HG02938 (cell line): ENCODE measurements at regions not wholly inside any gene's neighbourhood (a gene's known extent, or its start where the extent isn't known, plus 50 kb on each side); places are given as distances from the start of the nearest gene placed in this dataset.

Source experiments
- ATAC-seq: cut with Tn5 transposase; IDR thresholded peaks from one replicate; pipeline ENCODE4 v1.9.1; 2021; ENCODE audit warnings: mild to moderate bottlenecking, moderate library complexity; ENCODE audit not compliant: unreplicated experiment

DNA sequence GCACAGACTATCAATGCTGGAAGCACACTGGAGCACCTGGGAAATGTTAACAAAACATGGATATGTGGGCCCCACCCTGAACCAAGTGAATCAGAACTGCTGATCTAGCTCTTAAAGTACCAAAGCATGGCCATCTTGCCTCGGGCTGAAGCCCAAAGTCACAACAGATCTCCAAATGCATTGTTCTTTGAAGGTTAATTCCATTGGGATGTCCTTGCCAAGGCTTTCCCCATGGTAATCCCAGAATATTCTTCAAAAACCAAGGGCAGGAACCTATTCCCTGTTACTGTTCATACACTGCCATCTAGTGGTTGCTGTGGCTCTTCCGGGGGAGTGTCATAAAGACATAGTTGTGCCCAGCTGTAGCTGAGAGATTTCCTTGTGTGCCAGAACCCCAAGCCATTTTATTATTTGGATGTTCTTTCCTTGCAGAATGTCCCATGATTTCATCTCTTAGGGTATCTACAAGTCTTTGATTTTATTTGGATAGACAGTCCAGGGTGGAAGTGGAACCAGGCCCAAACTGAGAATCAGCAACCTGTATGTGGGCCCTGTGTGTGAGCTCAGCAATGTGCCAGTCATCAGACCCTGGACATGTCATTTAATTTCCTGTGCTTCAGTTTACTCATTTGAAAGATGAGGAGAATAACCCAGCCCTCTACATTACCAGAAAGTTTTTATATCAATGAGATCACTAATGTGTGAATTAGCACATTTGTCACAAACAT lies 290.0 kb downstream of the ACTL7B start:
- ATAC-seq, result peak; percentile 75

DNA sequence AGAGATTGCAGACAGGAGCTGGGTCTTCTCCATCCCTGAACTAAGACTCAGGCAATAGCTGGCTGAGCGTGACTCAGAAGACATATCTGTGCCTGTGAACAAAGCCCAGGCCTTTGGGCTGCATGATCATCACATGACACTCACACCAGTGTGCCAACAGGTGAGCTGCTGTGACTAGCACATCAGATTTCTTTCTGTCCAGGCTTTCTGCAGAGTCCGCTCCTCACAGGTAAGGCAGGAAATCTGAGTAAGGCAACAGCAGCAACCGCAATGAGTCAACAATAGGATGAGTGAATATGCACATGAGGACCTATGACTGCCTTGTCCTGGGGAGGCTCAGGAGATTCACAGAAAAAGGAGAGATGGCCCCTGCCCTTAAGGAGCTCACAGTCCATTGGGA lies 293.6 kb downstream of the ACTL7B start:
- ATAC-seq, result no peak

DNA sequence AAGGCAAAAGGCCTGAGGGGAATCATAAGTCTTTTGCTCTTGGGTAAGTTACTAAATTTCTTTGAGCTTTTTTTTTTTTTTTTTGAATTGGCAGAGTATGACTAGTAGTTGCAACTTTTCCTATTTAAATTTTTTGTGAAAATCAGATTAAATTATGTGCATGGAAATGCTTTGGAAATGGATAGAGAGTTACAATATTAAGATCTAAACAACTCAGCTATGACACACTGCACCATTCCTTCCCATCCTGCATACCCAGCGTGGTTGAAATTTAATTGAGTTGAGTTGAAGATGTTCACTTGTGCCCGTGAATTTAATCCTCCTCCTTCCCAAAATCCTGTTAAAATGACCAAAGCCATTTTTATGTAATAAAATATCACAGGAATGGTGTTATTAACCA lies 296.4 kb downstream of the ACTL7B start:
- ATAC-seq, result no peak

DNA sequence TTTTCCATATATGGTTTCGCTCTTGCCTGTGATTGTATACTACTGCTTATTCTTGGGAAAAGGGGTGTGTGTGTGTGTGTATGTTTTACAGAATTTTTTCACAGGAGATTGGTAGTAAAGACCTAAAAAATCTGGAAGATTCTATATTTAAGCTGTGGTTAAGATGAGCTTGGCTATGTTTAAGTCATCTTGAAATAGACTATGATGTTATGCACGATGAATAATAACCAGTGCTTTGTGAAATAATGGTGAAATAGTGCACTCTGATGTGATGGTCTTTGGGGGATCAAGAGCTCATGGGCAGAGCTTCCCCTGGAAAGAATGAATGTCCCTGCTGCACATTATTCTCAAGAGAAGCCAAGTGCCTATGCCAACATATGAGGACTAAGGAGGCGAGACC lies 301.0 kb downstream of the ACTL7B start:
- no peak for ATAC-seq

DNA sequence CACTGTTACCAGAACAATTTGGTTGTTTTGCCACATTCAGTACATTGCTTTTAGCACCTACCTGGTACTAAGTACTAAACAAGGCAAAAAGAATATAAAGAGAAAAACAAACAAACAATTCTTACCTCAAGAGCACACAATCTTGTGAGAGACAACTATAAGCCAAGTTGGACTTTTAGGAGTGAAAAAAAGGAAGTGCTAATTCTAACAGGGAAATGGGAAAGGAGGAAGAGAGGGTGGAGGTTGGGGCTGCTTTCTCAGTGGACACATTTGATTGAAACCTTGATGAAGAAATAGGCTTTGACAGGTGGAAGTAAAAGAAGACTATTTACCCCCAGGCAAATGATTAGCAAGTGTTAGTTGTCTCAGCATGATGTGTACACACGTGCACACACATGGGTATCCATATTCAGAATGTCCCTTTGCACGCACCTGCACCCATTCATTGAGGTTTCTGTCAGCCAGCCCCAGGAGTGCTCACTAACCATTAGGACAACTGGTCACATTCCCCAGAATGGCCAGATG lies 302.6 kb downstream of the ACTL7B start:
- ATAC-seq, result no peak

DNA sequence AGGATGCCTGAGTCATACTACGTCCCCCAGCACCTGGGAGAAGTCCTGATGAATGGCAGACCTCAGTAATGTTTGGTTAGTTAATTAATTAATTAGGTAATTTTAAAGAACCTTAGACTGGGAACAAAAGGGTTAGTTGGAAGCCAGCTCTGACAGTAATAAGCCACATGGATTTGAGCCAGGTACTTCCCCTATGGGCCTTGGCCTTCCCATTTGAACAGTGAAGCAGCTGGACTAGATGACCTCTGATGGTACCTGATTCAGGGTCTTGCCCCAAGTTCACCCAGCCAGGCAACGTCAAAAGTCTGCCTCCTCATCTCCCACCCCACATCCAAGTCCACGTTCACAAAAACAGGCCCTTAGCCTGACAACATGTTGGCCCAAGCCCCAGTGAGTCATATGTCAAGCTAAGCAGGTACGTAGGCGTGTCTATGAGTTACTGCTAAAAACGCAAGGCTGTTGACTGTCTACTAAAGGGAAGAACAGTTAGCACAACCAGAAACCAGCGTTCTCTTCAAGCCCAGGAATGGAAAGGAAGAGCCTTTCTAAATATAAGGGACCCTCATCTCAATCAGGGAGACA lies 303.2 kb downstream of the ACTL7B start:
- no peak for ATAC-seq

DNA sequence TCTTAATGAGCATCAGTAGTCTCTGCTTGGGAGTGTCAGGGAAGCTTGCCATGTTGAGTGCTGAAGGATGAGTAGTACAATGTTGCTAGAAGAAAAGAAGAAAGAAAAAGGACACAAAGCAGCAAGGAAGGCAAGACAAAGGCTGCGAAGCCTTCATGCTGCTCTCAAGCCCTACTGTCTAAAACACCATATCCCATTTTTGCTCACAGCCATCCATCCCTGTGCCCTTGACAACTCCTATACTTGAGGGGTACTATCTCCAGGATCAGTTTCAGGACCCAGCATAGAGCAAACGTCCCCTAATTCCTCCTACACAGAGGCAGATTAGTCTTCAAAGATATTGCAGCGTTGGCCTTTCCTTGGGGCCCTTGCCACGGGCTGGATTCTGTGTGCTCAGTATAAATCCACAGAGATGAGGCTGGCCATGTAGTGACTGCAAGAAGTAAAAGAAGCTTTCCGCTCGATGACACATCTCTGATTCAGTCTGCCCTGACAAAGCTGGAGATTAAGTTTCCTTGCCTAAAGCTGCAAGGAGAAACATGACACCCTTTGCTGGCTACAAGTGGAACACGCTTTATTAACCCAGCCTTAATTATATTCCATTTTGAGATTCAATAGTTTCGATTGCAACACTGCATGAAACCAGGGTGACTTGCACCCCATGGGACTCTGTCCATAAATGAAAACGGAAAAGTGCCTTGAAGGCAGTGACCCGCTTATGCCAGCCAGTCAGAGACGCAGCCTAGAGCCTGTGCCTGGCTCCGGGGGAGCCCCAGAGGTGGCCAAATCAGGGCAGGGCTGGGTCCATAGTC lies 304.6 kb downstream of the ACTL7B start:
- no peak for ATAC-seq

DNA sequence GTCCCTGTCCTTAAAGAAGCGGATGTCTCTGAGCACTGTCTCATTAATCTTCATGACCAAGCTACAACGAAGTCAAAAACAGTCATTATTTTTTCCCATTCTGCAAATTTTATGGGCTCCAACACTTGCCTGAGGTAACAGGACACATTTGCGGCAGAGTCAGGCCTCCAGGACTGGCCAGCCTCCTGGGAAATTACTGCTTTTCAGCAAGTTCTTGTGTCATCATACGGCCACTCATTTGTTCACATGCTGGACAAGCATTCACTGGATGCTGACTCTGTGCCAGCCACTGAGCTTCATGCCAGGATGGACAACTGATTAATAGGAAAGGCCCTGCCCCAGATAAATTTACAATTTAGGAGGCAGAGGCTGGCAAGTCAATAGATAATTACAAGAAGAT lies 305.7 kb downstream of the ACTL7B start:
- ATAC-seq, result no peak

DNA sequence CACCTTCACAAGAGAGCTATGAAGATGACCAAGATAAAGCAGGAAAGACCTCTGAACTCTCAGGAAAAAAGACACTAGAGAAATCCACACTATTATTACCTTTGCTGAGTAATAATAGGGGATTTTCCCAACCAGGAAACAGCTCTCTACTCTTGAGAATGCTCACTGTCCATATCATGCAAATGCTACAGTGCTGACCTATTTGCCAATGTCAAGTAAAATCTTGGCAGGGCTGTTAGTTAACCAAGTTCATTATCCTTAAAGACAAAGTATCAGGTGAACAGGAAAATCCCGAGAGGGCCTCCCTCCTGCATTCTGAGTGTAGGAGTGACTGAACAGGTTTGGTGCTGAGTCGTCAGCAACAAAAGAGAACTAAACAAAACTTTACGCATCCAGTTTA lies 306.6 kb downstream of the ACTL7B start:
- no peak for ATAC-seq

DNA sequence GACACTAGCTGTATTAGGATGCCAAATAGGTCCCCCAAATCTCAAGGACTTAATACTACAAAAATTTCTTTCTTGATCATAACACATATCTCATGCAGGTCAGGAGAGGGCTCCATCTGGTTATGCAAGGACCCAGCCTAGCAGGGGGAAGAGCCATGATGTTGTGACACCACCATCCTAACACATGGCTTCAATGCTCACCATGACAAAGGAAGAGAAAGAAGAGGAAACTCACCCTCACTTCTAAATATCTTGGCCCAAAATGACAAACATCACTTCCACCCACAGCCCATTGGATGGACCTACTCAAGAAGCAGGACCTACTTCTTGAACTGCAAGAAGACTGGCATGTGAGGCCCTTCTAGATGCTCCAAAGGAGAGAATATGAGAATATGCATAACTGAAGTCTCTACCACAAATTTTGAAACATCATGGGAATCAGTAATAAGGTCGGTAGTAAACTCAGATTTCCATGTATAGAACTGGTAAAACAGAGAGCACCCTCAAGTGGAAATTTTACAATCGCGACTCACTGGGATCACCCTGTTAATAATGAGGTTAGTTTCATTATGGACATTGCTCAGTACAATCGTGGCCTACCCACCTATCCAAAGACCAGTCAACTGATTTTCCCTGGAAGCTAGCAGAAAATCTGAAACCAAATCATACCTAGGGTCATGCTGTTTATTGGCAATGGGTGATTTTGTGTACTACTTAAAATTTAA lies 308.2 kb downstream of the ACTL7B start:
- no peak for ATAC-seq

DNA sequence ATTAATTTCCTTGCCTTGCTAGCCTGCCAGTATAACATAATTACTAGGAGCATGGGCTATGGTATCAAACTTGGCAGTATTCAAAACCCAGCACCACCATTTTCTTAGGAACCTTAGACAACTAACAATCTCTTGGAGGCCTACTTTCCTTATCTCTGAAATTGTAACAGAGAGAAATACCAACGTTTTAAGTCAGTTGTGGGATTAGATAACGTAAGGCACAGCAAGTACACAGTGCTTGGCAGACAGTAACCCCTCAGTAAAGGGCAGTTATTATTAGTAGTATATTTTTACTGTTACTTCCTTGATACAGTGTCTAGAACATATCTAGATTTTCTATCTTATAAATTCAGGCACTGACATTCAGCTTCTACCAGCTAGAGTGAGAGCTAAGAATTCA lies 309.6 kb downstream of the ACTL7B start:
- ATAC-seq, result no peak

DNA sequence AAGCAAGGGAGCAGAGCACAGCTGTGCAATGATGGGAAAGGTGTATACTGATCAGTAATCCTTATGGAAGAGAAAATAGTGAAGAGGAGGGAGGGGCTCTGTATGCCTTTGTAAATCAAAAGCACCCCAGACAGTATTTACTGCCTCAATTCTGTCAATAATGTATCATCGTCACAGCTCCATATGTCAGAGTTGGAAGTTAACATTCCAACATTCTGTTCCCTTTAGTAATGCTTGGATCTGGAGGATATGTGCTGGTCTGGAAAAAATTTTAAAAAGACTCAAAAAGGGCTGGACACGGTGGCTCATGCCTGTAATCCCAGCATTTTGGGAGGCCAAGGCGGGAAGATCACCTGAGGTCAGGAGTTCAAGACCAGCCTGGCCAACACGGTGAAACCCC lies 310.4 kb downstream of the ACTL7B start:
- ATAC-seq, result no peak

DNA sequence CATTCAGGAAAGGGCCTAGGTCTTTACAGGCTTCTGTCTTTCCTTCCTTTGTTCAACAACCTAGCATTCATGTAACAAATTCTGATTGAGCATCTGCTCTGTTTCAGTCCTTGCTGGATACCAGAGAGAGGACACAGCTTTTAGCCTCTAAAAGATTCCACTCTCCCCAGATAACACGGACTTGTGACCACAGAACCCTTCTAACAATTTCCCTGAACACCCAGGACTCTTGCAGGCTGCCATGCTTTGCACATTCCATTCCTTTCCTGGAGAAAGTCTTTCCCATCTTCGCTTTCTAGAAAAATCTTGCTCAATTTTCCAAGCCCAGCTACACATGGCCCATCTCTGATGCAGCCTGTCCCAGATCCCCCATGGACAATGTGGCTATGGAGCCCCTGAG lies 310.9 kb downstream of the ACTL7B start:
- ATAC-seq, result no peak

DNA sequence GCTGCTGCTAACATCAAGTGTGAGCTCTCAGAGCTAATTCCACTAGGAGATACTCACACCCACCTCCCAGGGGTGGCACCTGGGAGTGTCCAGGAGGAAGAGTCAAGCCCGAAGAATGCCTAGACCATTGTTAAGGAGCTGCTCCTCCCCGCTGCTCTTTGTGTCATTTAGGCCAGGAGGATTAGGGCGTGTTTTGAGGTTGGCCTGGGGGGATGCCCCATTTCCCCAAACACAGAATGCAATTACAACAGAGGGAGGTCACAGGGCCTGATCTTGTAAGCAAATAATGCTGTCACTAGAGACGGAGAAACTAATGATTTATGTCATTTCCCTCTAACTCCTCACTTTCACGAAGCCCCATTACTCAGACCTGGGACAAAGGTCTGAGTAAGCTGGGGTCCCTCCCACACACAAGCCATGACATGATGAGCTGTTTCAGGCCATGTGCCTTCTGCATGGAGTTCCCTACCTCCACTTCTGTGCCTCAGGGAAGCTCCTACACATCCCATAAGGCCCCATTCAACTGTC lies 312.5 kb downstream of the ACTL7B start:
- no peak for ATAC-seq

DNA sequence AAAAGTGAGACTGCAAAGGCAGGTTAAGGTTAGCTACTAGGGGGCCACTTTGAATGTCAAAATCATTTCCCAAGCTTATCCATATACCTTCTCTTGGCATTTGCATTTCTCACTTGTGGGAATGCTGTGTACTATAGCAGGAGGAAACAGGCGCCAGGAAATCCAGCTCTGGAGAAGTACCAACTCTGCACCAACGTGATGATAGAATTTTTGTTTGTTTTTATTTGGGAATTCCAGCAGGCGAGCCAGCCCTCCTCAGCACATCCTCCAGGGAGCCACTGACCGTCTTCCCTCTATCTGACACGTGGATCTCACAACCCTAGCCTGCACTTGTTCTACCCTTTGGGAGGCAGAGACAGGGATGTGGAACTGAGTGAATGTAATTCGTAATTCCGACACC lies 318.0 kb downstream of the ACTL7B start:
- no peak for ATAC-seq

DNA sequence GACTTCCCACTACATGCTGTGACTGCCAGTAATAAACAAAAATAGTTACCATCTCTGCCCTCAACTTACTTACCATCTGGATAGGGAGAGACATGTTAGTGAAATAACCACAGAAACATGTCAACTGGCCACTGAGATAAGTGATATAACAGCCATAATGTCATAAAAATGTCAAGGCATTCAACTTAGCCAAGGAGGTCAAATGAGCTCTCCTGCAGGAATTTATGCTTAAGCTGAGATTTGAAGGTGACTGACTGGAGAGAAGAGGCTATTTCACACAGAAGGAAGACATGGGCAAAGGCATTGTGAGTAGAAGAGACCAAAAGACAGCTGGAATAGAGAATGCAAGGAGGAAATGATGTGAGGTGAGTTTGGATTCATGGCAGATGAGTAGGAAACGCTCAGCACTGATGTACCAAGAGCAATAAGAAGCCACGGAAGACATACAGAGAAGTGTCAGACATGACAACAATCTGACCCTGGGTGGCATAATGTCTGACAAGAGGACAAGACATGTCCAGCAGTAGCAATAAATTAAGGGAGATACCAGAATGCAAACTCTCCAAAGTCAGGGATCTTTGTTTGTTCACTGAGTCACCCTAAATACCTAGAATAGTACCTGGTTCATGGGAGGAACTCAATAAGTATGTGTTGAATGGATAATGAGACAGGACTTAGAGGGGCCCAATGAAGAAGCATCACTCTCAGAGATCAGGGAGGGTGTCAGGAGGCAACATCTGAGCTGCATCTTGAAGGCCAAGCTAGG lies 318.8 kb downstream of the ACTL7B start:
- no peak for ATAC-seq

DNA sequence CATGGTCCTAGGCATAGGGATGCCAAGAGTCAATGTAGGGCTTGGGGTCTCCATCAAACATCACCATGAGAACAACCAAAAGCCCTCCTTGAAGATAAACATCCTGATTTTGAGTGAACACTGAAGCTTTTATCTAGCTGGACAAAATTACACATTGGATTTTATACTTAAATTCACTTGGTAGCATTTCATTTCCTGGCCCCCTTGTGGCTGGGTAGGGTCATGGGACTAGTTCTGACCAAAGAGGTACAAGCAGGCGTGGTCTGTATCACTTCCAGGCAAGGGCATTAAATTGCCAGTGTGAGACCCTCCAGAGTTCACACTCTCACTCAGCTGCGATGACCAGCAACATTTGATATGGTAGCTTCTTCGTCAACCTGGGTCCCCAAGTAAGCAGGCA lies 320.3 kb downstream of the ACTL7B start:
- ATAC-seq, result peak; percentile 76

DNA sequence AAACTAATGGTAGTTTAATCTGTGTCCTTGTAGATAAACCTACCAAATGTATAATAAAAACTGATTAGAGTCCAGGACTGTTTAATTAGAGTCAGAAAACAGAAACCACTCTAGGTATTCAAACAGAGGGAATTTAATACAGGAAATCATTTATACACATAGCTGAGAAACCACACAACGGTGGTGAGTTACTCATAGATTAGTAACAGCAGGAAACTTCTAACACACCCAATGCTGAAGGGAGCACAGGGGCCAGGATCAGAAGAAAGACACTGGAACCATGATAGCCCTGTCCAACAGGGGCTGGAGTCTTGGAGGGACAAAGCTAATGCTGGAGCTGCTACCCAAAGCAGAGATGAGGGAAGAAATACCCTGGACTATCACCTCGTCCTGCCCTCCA lies 321.0 kb downstream of the ACTL7B start:
- ATAC-seq, result no peak

DNA sequence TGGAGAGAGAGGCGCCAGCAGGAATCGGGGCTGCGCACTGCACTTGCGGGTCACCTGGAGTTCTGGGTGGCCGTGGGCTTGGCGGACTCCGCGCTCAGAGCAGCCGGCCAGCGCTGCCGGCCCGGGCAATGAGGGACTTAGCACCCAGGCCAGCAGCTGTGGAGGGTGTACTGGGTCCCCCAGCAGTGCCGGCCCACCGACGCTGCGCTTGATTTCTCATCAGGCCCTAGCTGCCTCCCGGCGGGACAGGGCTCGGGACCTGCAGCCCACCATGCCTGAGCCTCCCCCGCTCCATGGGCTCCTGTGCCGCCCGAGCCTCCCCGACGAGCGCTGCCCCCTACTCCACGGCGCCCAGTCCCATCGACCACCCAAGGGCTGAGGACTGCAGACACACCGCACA lies 325.6 kb downstream of the ACTL7B start:
- ATAC-seq, result no peak

DNA sequence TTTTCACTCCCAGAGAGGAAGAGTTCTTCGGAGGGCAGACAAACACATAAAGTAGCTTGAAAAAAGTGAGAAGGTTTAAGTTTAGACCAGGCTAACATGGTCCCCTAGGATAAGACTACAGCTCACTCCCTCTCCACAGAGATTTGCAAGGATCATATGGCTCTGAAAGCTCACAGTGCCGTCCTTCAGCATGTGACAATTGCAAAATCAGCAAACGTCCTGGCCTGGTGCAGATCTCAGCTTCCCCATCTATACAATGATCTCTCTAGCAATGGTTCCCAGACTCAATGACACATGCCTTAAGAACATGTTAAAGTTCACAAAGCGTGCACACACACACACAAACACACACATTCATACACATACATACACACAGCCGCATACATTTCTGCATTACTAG lies 327.6 kb downstream of the ACTL7B start:
- ATAC-seq, result no peak
